ENCODE measurements at regions not wholly inside any gene's neighbourhood (a gene's known extent, or its start where the extent isn't known, plus 50 kb on each side); places are given as distances from the start of the nearest gene placed in this dataset.

- DNase-seq (ENCODE audit: low read depth in 2 of 2) = no peak
These were observed 135.4 kb downstream of the TMEM17 start for GRCh38 chr2:62370321-62371250.

GRCh38 chr2:62369541-62370202 is 136.3 kb downstream of the TMEM17 start:
- DNase-seq (ENCODE audit: low read depth in 2 of 2) = no peak

- no peak for DNase-seq (ENCODE audit: low read depth in 2 of 2)
These were observed 141.0 kb downstream of the TMEM17 start for GRCh38 chr2:62364791-62365528.

- no peak for DNase-seq (ENCODE audit: low read depth in 2 of 2)
These were observed 142.8 kb downstream of the TMEM17 start for GRCh38 chr2:62363166-62363565.

- DNase-seq (ENCODE audit: low read depth in 2 of 2) = no peak
These were observed 143.4 kb downstream of the TMEM17 start for GRCh38 chr2:62362561-62362960.

GRCh38 chr2:62361964-62362363 is 144.0 kb downstream of the TMEM17 start:
- no peak for DNase-seq (ENCODE audit: low read depth in 2 of 2)

GRCh38 chr2:62354771-62355561 is 151.0 kb downstream of the TMEM17 start:
- no peak for DNase-seq (ENCODE audit: low read depth in 2 of 2)

- DNase-seq (ENCODE audit: low read depth in 2 of 2) = no peak
These were observed 154.0 kb downstream of the TMEM17 start for GRCh38 chr2:62352031-62352430.

GRCh38 chr2:62349788-62350187 is 153.9 kb downstream of the B3GNT2 start:
- no peak for DNase-seq (ENCODE audit: low read depth in 2 of 2)

- no peak for DNase-seq (ENCODE audit: low read depth in 2 of 2)
These were observed 152.8 kb downstream of the B3GNT2 start for GRCh38 chr2:62348700-62349099.

- DNase-seq (ENCODE audit: low read depth in 2 of 2) = no peak
These were observed 151.8 kb downstream of the B3GNT2 start for GRCh38 chr2:62347563-62348270.

GRCh38 chr2:62344472-62344871 is 148.6 kb downstream of the B3GNT2 start:
- no peak for DNase-seq (ENCODE audit: low read depth in 2 of 2)

- DNase-seq (ENCODE audit: low read depth in 2 of 2) = no peak
These were observed 147.9 kb downstream of the B3GNT2 start for GRCh38 chr2:62343636-62344337.

GRCh38 chr2:62343206-62343605 is 147.3 kb downstream of the B3GNT2 start:
- no peak for DNase-seq (ENCODE audit: low read depth in 2 of 2)

- DNase-seq (ENCODE audit: low read depth in 2 of 2) = no peak
These were observed 145.1 kb downstream of the B3GNT2 start for GRCh38 chr2:62340994-62341484.

GRCh38 chr2:62339837-62340236 is 143.9 kb downstream of the B3GNT2 start:
- DNase-seq (ENCODE audit: low read depth in 2 of 2) = no peak

GRCh38 chr2:62339413-62339812 is 143.5 kb downstream of the B3GNT2 start:
- DNase-seq (ENCODE audit: low read depth in 2 of 2) = no peak

GRCh38 chr2:62338111-62338510 is 142.2 kb downstream of the B3GNT2 start:
- DNase-seq (ENCODE audit: low read depth in 2 of 2) = no peak

GRCh38 chr2:62337403-62337802 is 141.5 kb downstream of the B3GNT2 start:
- no peak for DNase-seq (ENCODE audit: low read depth in 2 of 2)

- DNase-seq (ENCODE audit: low read depth in 2 of 2) = no peak
These were observed 139.7 kb downstream of the B3GNT2 start for GRCh38 chr2:62335612-62336011.
